ENCODE measurements at regions not wholly inside any gene's neighbourhood (a gene's known extent, or its start where the extent isn't known, plus 50 kb on each side); places are given as distances from the start of the nearest gene placed in this dataset.

- no peak overlapping the region for H4K5ac ChIP-seq (ENCODE audit: insufficient read length, low read depth, low read length)
- H3K36me3 ChIP-seq (ENCODE audit: control insufficient read depth in 2 of 4, insufficient read depth in 4 of 4, low read length in 3 of 4) = no peaks in the 10 kb centered on the region
- H3K4ac ChIP-seq (replicated peaks; ENCODE audit: insufficient read length, low read depth, low read length) = no peak overlapping the region
- H2BK5ac ChIP-seq (ENCODE audit: low read depth, low read length) = no peak overlapping the region
- ChIA-PET CTCF (ENCODE audit: partially characterized antibody) (interaction anchor here (0.8 to 2.3 kb wide), 8 partner anchors 8 to 232 kb away, joined by 3 to 11 read pairs (median 4); no protein-coding TSS in a partner anchor), POLR2A (ENCODE audit: partially characterized antibody) (interaction anchor here (0.6 kb wide), 1 partner anchor 10 kb away, joined by 4 read pairs; no protein-coding TSS in a partner anchor)
- no peaks in the 10 kb centered on the region for H3K23me2 ChIP-seq (ENCODE audit: low read depth, low read length)
- H3K79me1 ChIP-seq (ENCODE audit: low read depth, low read length) = no peaks in the 10 kb centered on the region
- FAIRE-seq (no peak), DNase-seq (ENCODE audit: low read depth in 1 of 2, low spot score in 2 of 2) (no peak)
- no peaks in the 10 kb centered on the region for H3K4me1 ChIP-seq (replicated peaks in 1 of 4; ENCODE audit: control insufficient read depth in 3 of 4, insufficient read depth in 4 of 4, low read length in 3 of 4)
- H3K4me2 ChIP-seq (ENCODE audit: insufficient read depth in 1 of 2, low read depth in 2 of 2, low read length in 2 of 2) = no peak overlapping the region
- no peak overlapping the region for H2BK20ac ChIP-seq (ENCODE audit: low read length)
- no peak overlapping the region for H3K18ac ChIP-seq (ENCODE audit: extremely low read depth, low read length)
- no peak overlapping the region for H4K91ac ChIP-seq (replicated peaks; ENCODE audit: insufficient read length, low read length)
- no peak overlapping the region for H2BK15ac ChIP-seq (ENCODE audit: low read length)
- no peaks in the 10 kb centered on the region for H3K79me2 ChIP-seq (ENCODE audit: control insufficient read depth in 1 of 2, insufficient read depth in 2 of 2, low read length in 2 of 2)
- H3K9ac ChIP-seq (replicated peaks in 1 of 4; ENCODE audit: extremely low read depth in 1 of 4, low read depth in 3 of 4, low read length in 3 of 4) = no peak overlapping the region
- no peak overlapping the region for H3K23ac ChIP-seq (ENCODE audit: insufficient read length)
- no peaks in the 10 kb centered on the region for H4K20me1 ChIP-seq (replicated peaks in 1 of 2; ENCODE audit: control insufficient read depth in 1 of 2, insufficient read depth in 2 of 2, low read length in 2 of 2)
- H2AFZ ChIP-seq (ENCODE audit: low read length) = no peak overlapping the region
- H4K8ac ChIP-seq (ENCODE audit: extremely low read depth, insufficient read depth, low read length) = no peak overlapping the region
- H3K9me3 ChIP-seq (ENCODE audit: insufficient read depth in 2 of 2, low read depth in 1 of 2, low read length in 1 of 2) = no peaks in the 10 kb centered on the region
- H3K27ac ChIP-seq (ENCODE audit: low read depth, low read length) = no peak overlapping the region
- H3K4me3 ChIP-seq (ENCODE audit: extremely low read depth in 1 of 4, insufficient read depth in 2 of 4, low read depth in 3 of 4, low read length in 4 of 4) = no peak overlapping the region
- 100% methylated on average over 1 of the region's 1 CpG; no CpG with 5 or more reads in 1 of the 2 experiments for WGBS, 2 experiments (ENCODE audit: extremely low coverage in 1 of 2, insufficient coverage in 1 of 2, insufficient read length in 1 of 2, insufficient replicate concordance in 2 of 2, low coverage in 1 of 2, low lambda C conversion rate in 2 of 2, missing lambda C conversion rate in 1 of 2)
- no peak overlapping the region for H3K56ac ChIP-seq (replicated peaks; ENCODE audit: insufficient read length, low read depth, low read length)
- no peak overlapping the region for H2BK12ac ChIP-seq (ENCODE audit: low read depth, low read length)
- no peak overlapping the region for H2BK120ac ChIP-seq (replicated peaks; ENCODE audit: low read depth, low read length)
- H2AK5ac ChIP-seq (ENCODE audit: low read depth, low read length) = no peak overlapping the region
- no peak overlapping the region for H3K14ac ChIP-seq (ENCODE audit: insufficient read length)
- H3K27me3 ChIP-seq (replicated peaks in 1 of 4; ENCODE audit: control insufficient read depth in 3 of 4, extremely low read depth in 1 of 4, insufficient read depth in 3 of 4, low read length in 3 of 4) = no peaks in the 10 kb centered on the region
- TF ChIP-seq HDAC6 (IDR thresholded peaks at IDR 0.05; ENCODE audit: low read depth, low read length) (no peak), EP300 (IDR thresholded peaks at IDR 0.05; ENCODE audit: borderline replicate concordance in 1 of 2, low read depth in 2 of 2, low read length in 2 of 2) (no peak), GTF2F1 (IDR thresholded peaks at IDR 0.05; ENCODE audit: borderline replicate concordance, low read depth, low read length) (no peak), SUZ12 (IDR thresholded peaks at IDR 0.05; ENCODE audit: low read length) (no peak), SP2 (IDR thresholded peaks at IDR 0.05; ENCODE audit: low read length) (no peak), RXRA (IDR thresholded peaks at IDR 0.05; ENCODE audit: insufficient read depth, low read depth, low read length) (no peak), PHF8 (conservative IDR thresholded peaks at IDR 0.05; ENCODE audit: low read depth, low read length) (no peak)
- TF ChIP-seq, protein P1, sequence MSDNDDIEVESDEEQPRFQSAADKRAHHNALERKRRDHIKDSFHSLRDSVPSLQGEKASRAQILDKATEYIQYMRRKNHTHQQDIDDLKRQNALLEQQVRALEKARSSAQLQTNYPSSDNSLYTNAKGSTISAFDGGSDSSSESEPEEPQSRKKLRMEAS (IDR thresholded peaks at IDR 0.05) = no peak
Observed at GRCh38 chr3:113354307-113354706, 87.0 kb downstream of the CFAP44 start.
